ENCODE measurements at regions not wholly inside any gene's neighbourhood (a gene's known extent, or its start where the extent isn't known, plus 50 kb on each side); places are given as distances from the start of the nearest gene placed in this dataset.

- TF ChIP-seq, protein P1, sequence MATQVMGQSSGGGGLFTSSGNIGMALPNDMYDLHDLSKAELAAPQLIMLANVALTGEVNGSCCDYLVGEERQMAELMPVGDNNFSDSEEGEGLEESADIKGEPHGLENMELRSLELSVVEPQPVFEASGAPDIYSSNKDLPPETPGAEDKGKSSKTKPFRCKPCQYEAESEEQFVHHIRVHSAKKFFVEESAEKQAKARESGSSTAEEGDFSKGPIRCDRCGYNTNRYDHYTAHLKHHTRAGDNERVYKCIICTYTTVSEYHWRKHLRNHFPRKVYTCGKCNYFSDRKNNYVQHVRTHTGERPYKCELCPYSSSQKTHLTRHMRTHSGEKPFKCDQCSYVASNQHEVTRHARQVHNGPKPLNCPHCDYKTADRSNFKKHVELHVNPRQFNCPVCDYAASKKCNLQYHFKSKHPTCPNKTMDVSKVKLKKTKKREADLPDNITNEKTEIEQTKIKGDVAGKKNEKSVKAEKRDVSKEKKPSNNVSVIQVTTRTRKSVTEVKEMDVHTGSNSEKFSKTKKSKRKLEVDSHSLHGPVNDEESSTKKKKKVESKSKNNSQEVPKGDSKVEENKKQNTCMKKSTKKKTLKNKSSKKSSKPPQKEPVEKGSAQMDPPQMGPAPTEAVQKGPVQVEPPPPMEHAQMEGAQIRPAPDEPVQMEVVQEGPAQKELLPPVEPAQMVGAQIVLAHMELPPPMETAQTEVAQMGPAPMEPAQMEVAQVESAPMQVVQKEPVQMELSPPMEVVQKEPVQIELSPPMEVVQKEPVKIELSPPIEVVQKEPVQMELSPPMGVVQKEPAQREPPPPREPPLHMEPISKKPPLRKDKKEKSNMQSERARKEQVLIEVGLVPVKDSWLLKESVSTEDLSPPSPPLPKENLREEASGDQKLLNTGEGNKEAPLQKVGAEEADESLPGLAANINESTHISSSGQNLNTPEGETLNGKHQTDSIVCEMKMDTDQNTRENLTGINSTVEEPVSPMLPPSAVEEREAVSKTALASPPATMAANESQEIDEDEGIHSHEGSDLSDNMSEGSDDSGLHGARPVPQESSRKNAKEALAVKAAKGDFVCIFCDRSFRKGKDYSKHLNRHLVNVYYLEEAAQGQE (IDR thresholded peaks at IDR 0.05; ENCODE audit: borderline replicate concordance in 1 of 2, low read depth in 1 of 2, low read length in 2 of 2) = no peak
- TF ChIP-seq BORCS8-MEF2B (CRISPR knock-in tag; IDR thresholded peaks at IDR 0.05) = no peak
- no peak for TF ChIP-seq TEAD2 (CRISPR knock-in tag; IDR thresholded peaks at IDR 0.05)
- TF ChIP-seq ZBTB8A (CRISPR knock-in tag; IDR thresholded peaks at IDR 0.05; ENCODE audit: borderline replicate concordance, low read depth) = no peak
- no peak for TF ChIP-seq NR2F6 (IDR thresholded peaks at IDR 0.05)
- TF ChIP-seq NR2F6 (CRISPR knock-in tag; IDR thresholded peaks at IDR 0.05) = no peak
- no peak for TF ChIP-seq TAF15 (IDR thresholded peaks at IDR 0.05; ENCODE audit: low read depth, low read length, poor library complexity, severe bottlenecking)
These were observed 264.9 kb upstream of the TNC start for GRCh38 chr9:115382865-115383264.
